ENCODE measurements at regions not wholly inside any gene's neighbourhood (a gene's known extent, or its start where the extent isn't known, plus 50 kb on each side); places are given as distances from the start of the nearest gene placed in this dataset.

DNA sequence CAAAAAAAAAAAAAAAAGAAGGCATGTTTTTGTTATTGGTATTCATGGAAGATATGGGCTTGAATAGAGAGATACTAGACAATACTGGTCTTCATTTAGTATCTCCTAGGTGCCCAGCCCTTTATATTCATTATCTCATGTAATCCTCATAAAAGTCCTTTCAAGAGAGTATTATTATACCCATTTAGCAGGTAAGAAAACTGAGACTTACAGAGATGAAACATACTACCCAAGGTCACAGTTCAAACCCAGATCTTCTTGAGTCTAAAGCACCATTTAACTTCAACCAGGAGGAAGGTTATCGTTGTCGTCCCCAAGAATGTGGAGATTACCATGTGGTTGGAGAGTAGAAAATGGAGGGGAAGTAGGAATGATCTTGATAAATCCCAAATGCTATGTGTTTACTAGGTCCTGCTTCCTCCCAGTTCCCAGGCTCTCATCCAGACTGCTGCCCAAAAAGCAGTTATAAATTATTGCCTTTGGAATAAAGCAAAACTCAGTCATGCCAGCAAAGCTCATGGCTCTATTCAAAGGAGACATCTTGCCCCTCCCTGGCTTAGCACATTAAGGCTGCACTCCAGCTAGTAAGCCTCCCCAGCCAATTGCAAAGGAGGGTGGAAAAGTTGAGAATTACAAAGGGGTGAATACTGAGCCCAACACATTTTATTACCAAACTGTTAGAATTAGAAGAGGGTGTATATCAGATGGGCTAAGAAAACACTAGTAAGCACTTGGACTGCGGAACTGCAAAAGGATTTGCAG lies 163.9 kb downstream of the PIK3R1 start:
- DNase-seq (ENCODE audit: low read depth): no peak
- TF ChIP-seq, protein P1, sequence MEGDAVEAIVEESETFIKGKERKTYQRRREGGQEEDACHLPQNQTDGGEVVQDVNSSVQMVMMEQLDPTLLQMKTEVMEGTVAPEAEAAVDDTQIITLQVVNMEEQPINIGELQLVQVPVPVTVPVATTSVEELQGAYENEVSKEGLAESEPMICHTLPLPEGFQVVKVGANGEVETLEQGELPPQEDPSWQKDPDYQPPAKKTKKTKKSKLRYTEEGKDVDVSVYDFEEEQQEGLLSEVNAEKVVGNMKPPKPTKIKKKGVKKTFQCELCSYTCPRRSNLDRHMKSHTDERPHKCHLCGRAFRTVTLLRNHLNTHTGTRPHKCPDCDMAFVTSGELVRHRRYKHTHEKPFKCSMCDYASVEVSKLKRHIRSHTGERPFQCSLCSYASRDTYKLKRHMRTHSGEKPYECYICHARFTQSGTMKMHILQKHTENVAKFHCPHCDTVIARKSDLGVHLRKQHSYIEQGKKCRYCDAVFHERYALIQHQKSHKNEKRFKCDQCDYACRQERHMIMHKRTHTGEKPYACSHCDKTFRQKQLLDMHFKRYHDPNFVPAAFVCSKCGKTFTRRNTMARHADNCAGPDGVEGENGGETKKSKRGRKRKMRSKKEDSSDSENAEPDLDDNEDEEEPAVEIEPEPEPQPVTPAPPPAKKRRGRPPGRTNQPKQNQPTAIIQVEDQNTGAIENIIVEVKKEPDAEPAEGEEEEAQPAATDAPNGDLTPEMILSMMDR (IDR thresholded peaks at IDR 0.05; ENCODE audit: low read depth, low read length): no peak
- TF ChIP-seq, protein P2, sequence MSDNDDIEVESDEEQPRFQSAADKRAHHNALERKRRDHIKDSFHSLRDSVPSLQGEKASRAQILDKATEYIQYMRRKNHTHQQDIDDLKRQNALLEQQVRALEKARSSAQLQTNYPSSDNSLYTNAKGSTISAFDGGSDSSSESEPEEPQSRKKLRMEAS (IDR thresholded peaks at IDR 0.05; ENCODE audit: low read depth, low read length): no peak
- TF ChIP-seq MYC (IDR thresholded peaks at IDR 0.05; ENCODE audit: low read depth, low read length) (no peak), POLR2A (IDR thresholded peaks at IDR 0.05; ENCODE audit: extremely low read depth, insufficient read length) (no peak)
- no peak overlapping the region for H3K4me3 ChIP-seq (ENCODE audit: low read depth, low read length)

DNA sequence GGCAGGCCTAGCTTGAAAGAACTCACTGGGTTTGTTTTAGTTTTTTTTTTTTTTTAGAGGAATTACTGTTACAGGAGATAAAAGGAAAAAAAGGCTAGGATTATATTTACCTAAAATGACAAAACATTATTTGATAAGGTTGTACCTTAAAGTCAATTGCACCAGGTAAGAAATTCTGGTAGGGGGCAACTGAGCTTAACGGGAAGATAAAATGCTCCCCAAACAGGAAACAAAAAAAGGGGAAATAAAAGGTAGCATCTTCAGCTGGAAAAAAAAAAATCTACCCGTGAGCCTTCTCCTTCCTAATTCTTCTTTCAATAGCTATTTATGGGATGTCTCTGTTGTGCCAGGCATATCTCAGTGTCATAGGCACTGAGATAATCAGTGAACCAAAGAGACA lies 164.5 kb downstream of the PIK3R1 start:
- TF ChIP-seq POLR2A (IDR thresholded peaks at IDR 0.05; ENCODE audit: extremely low read depth, insufficient read length): no peak
- no peak for TF ChIP-seq MYC (IDR thresholded peaks at IDR 0.05; ENCODE audit: low read depth, low read length)
- TF ChIP-seq, protein P2 (IDR thresholded peaks at IDR 0.05; ENCODE audit: low read depth, low read length): no peak
- TF ChIP-seq, protein P1 (IDR thresholded peaks at IDR 0.05; ENCODE audit: low read depth, low read length): no peak
- no peak overlapping the region for H3K4me3 ChIP-seq (ENCODE audit: low read depth, low read length)
- DNase-seq (ENCODE audit: low read depth): no peak

DNA sequence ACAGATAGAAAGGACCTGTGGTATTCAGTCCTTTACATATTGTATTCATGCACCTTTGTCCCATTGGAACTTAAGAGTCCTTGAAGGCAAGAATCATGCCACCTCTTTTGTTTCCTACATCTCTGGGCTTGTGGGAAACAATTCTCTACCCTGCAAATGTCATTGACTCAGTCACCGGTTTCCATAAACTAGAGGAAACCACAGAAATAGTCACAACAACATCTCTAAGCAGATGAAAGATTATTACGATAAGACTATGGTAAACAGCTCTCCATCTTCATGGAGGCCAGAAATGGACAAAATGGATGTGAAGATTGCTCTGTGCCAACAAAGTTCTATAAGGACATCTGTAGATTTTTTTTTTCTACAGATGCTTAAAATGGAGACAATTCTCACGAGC lies 165.5 kb downstream of the PIK3R1 start:
- DNase-seq (ENCODE audit: low read depth): no peak
- TF ChIP-seq, protein P2 (IDR thresholded peaks at IDR 0.05; ENCODE audit: low read depth, low read length): no peak
- TF ChIP-seq POLR2A (IDR thresholded peaks at IDR 0.05; ENCODE audit: extremely low read depth, insufficient read length): no peak
- no peak overlapping the region for H3K4me3 ChIP-seq (ENCODE audit: low read depth, low read length)

DNA sequence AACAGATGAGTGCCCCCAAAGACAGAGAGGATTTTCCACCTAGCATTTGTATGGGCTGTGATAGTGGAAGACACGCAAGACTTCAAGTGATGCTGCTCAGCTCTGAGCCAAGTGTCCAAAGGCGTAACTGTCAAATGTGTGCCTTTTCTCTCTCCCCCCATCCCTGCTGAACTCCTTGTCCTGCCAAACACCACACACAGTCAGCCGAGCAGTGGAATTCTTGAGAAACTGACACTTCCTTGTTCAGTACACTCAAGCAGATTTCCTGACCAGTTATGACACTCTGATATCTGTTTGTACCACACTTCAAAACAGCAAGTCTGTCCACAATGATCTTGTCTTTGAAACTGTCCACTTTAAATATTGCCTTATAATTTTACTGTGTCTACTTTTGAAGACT lies 166.4 kb downstream of the PIK3R1 start:
- TF ChIP-seq MYC (IDR thresholded peaks at IDR 0.05; ENCODE audit: low read depth, low read length) (no peak), POLR2A (IDR thresholded peaks at IDR 0.05; ENCODE audit: extremely low read depth, insufficient read length) (no peak)
- TF ChIP-seq, protein P2 (IDR thresholded peaks at IDR 0.05; ENCODE audit: low read depth, low read length): no peak
- TF ChIP-seq, protein P1 (IDR thresholded peaks at IDR 0.05; ENCODE audit: low read depth, low read length): no peak
- no peak overlapping the region for H3K4me3 ChIP-seq (ENCODE audit: low read depth, low read length)
- DNase-seq (ENCODE audit: low read depth): no peak

DNA sequence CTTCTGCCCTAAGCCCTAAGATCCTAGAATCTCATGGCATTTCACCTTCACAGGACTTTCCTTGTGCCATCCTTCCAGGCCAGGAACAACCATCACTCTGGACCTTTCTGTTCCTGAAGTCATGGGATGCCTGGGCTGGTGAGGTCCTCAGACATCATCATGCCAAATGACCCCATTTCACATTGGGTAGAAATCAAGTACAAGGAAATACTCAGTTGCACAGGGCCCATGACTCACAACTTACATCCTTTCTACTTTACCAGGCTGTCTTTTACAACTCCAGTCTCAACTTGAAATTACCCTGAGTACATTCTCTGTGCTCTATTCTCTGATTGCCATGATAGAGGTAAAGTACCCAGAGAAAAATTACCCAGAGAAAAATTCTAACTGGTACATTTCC lies 167.1 kb downstream of the PIK3R1 start:
- DNase-seq (ENCODE audit: low read depth): no peak
- H3K4me3 ChIP-seq (ENCODE audit: low read depth, low read length): no peak overlapping the region
- TF ChIP-seq, protein P2 (IDR thresholded peaks at IDR 0.05; ENCODE audit: low read depth, low read length): no peak
- TF ChIP-seq, protein P1 (IDR thresholded peaks at IDR 0.05; ENCODE audit: low read depth, low read length): no peak
- no peak for TF ChIP-seq POLR2A (IDR thresholded peaks at IDR 0.05; ENCODE audit: extremely low read depth, insufficient read length)
- TF ChIP-seq MYC (IDR thresholded peaks at IDR 0.05; ENCODE audit: low read depth, low read length): no peak

DNA sequence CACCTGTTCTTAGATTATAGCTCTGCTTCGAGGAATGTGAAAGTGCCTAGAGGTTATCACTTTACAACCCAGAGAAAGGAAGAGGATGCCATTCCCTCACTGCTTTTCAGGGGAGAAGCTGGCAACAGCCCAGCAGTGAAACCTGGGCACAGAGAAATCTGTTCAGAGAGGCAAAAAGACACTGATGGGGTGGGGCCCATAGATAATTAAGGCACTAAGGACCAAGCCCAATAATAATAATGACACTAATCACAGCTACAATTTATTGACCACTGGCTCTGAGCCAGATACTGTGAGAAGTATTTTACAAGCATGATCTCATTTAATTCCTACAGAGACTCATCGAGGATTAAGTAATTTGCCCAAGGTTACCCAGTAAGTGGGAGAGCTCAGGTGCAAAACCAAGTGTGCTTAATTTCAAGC lies 168.3 kb downstream of the PIK3R1 start:
- DNase-seq (ENCODE audit: low read depth): no peak
- TF ChIP-seq, protein P1 (IDR thresholded peaks at IDR 0.05; ENCODE audit: low read depth, low read length): no peak
- TF ChIP-seq POLR2A (IDR thresholded peaks at IDR 0.05; ENCODE audit: extremely low read depth, insufficient read length): no peak
- no peak for TF ChIP-seq MYC (IDR thresholded peaks at IDR 0.05; ENCODE audit: low read depth, low read length)
- TF ChIP-seq, protein P2 (IDR thresholded peaks at IDR 0.05; ENCODE audit: low read depth, low read length): no peak
- no peak overlapping the region for H3K4me3 ChIP-seq (ENCODE audit: low read depth, low read length)
